Neural cell (in vitro differentiated cells): ENCODE measurements at regions not wholly inside any gene's neighbourhood (a gene's known extent, or its start where the extent isn't known, plus 50 kb on each side); places are given as distances from the start of the nearest gene placed in this dataset.
"Not testable (repeated sequence)": the region's sequence is repeated elsewhere in the genome, so short reads cannot be mapped to it uniquely, and the experiment has no call there.

ENCODE experiments used
- EP300 ChIP-seq: fragments of 450-650 bp; conservative IDR thresholded peaks from 2 replicates; pipeline ENCODE4 v1.6.1; 2014; ENCODE audit warnings: antibody characterized with exemption, mild to moderate bottlenecking, moderate library complexity; ENCODE audit not compliant: poor library complexity, severe bottlenecking
- EZH2 ChIP-seq: fragments of 200-600, 300-800 bp; shearing (Covaris generic), sonication (generic); IDR thresholded peaks from 2 replicates; pipeline ENCODE4 v1.6.1; 2014; ENCODE audit warnings: antibody characterized with exemption, low read length, borderline replicate concordance, mild to moderate bottlenecking; ENCODE audit not compliant: insufficient read depth, poor library complexity, severe bottlenecking
- MXI1 ChIP-seq: fragments of 450-650 bp; conservative IDR thresholded peaks from 2 replicates; pipeline ENCODE4 v1.6.1; 2014; ENCODE audit warnings: antibody characterized with exemption, mild to moderate bottlenecking; ENCODE audit not compliant: poor library complexity, severe bottlenecking
- POLR2AphosphoS5 ChIP-seq: IDR thresholded peaks from 2 replicates; pipeline ENCODE4 v1.6.1; 2012
- RAD21 ChIP-seq: fragments of 450-650 bp; conservative IDR thresholded peaks from 2 replicates; pipeline ENCODE4 v1.6.1; 2014; ENCODE audit warnings: antibody characterized with exemption, mild to moderate bottlenecking, moderate library complexity
- SMC3 ChIP-seq: fragments of 450-650 bp; conservative IDR thresholded peaks from 2 replicates; pipeline ENCODE4 v1.6.1; 2014; ENCODE audit warnings: antibody characterized with exemption, mild to moderate bottlenecking, moderate library complexity; ENCODE audit not compliant: poor library complexity
- TAF1 ChIP-seq: IDR thresholded peaks from 2 replicates; pipeline ENCODE4 v1.6.1; 2012; ENCODE audit warnings: low read depth
- TF ChIP-seq, protein P1 (sequence below): fragments of 450-650 bp; IDR thresholded peaks from 2 replicates; pipeline ENCODE4 v1.5.1; 2014; ENCODE audit warnings: antibody characterized with exemption, mild to moderate bottlenecking, moderate library complexity; ENCODE audit not compliant: poor library complexity, severe bottlenecking
- TF ChIP-seq, protein P2 (sequence below): IDR thresholded peaks from 2 replicates; pipeline ENCODE4 v1.6.1; 2012; ENCODE audit warnings: borderline replicate concordance

DNA sequence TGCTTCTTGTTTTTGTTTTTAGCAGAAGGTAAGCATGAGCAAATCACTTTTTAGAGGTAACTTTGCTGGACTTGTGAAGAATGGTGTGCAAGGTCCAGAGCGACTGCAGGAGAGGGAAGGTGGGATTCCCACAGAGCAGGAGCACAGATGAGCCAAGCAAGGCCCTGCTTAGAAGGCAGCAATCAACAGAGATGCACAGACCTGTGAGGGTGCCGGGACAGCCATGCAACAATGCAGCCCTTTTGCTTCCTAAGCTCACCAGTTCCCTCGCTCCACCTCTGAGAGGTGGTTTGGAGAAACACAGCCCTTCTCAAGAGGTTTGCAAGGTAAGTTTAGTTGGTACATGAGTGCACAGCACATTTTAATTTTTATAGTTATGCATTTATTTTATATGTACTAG lies 85.1 kb upstream of the FBXO28 start:
- not testable (repeated sequence) for TF ChIP-seq RAD21, TAF1, SMC3, POLR2AphosphoS5, MXI1, EP300, EZH2
- TF ChIP-seq, protein P1, sequence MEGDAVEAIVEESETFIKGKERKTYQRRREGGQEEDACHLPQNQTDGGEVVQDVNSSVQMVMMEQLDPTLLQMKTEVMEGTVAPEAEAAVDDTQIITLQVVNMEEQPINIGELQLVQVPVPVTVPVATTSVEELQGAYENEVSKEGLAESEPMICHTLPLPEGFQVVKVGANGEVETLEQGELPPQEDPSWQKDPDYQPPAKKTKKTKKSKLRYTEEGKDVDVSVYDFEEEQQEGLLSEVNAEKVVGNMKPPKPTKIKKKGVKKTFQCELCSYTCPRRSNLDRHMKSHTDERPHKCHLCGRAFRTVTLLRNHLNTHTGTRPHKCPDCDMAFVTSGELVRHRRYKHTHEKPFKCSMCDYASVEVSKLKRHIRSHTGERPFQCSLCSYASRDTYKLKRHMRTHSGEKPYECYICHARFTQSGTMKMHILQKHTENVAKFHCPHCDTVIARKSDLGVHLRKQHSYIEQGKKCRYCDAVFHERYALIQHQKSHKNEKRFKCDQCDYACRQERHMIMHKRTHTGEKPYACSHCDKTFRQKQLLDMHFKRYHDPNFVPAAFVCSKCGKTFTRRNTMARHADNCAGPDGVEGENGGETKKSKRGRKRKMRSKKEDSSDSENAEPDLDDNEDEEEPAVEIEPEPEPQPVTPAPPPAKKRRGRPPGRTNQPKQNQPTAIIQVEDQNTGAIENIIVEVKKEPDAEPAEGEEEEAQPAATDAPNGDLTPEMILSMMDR = not testable (repeated sequence)
- TF ChIP-seq, protein P2, sequence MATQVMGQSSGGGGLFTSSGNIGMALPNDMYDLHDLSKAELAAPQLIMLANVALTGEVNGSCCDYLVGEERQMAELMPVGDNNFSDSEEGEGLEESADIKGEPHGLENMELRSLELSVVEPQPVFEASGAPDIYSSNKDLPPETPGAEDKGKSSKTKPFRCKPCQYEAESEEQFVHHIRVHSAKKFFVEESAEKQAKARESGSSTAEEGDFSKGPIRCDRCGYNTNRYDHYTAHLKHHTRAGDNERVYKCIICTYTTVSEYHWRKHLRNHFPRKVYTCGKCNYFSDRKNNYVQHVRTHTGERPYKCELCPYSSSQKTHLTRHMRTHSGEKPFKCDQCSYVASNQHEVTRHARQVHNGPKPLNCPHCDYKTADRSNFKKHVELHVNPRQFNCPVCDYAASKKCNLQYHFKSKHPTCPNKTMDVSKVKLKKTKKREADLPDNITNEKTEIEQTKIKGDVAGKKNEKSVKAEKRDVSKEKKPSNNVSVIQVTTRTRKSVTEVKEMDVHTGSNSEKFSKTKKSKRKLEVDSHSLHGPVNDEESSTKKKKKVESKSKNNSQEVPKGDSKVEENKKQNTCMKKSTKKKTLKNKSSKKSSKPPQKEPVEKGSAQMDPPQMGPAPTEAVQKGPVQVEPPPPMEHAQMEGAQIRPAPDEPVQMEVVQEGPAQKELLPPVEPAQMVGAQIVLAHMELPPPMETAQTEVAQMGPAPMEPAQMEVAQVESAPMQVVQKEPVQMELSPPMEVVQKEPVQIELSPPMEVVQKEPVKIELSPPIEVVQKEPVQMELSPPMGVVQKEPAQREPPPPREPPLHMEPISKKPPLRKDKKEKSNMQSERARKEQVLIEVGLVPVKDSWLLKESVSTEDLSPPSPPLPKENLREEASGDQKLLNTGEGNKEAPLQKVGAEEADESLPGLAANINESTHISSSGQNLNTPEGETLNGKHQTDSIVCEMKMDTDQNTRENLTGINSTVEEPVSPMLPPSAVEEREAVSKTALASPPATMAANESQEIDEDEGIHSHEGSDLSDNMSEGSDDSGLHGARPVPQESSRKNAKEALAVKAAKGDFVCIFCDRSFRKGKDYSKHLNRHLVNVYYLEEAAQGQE = not testable (repeated sequence)
